Panc1 (cell line): ENCODE measurements at regions not wholly inside any gene's neighbourhood (a gene's known extent, or its start where the extent isn't known, plus 50 kb on each side); places are given as distances from the start of the nearest gene placed in this dataset.

Experiments
- ATAC-seq: fragments of 200-7000 bp; cut with Tn5 transposase; 2 replicates; pipeline ENCODE4 v1.9.1; 2020; ENCODE audit warnings: mild to moderate bottlenecking, moderate library complexity
- BruUV-seq: library from RNA; stranded (reverse); fragments of 400-500 nt; replicated peaks from 2 replicates; lab custom pipeline; 2021; lab: Mats Ljungman, UMichigan
- CTCF ChIA-PET: fragments of 300-600 bp; sonication (Branson Sonifier 250); formaldehyde crosslinking; loops from one replicate; lab custom pipeline; 2022; ENCODE audit warnings: antibody characterized with exemption; lab: Charles Lee
- POLR2A ChIA-PET: fragments of 300-600 bp; sonication (Branson Sonifier 250); formaldehyde crosslinking; loops from one replicate; lab custom pipeline; 2022; ENCODE audit warnings: antibody characterized with exemption; lab: Charles Lee
- DNase-seq: peaks from one replicate; pipeline ENCODE4 v3.0.0-alpha.2; 2010; ENCODE audit warnings: low read depth, low spot score
- H3K27ac ChIP-seq: 2 replicates; pipeline ENCODE4 v1.5.1; 2011; ENCODE audit warnings: mild to moderate bottlenecking, low read length, inconsistent platforms
- H3K27me3 ChIP-seq: fragments of 200-500 bp; sonication (Bioruptor generic); 2 replicates; pipeline ENCODE4 v1.6.0; 2014; ENCODE audit warnings: low read length, inconsistent platforms; ENCODE audit not compliant: control insufficient read depth, insufficient read depth
- H3K36me3 ChIP-seq: fragments of 200-500 bp; sonication (Bioruptor generic); 2 replicates; pipeline ENCODE4 v1.5.1; 2014; ENCODE audit warnings: inconsistent platforms, mild to moderate bottlenecking, low read length, moderate library complexity; ENCODE audit not compliant: control insufficient read depth, insufficient read depth
- H3K4me1 ChIP-seq: 2 replicates; pipeline ENCODE4 v1.5.1; 2011; ENCODE audit warnings: inconsistent platforms, mild to moderate bottlenecking, low read length, moderate library complexity; ENCODE audit not compliant: control insufficient read depth, insufficient read depth
- H3K4me3 ChIP-seq, 2 experiments: 2 replicates each; pipeline ENCODE4 v1.5.1; 2011 to 2012; ENCODE audit warnings: low read depth in 2 of 2, low read length in 2 of 2, mild to moderate bottlenecking in 2 of 2, inconsistent platforms in 1 of 2, moderate library complexity in 1 of 2
- H3K9me3 ChIP-seq: fragments of 200-500 bp; sonication (Bioruptor generic); 2 replicates; pipeline ENCODE4 v1.5.1; 2014; ENCODE audit warnings: low read depth, mild to moderate bottlenecking, inconsistent platforms, low read length, moderate library complexity; ENCODE audit not compliant: control insufficient read depth, insufficient read depth
- CTCF ChIP-seq: fragments of 450-650 bp; IDR thresholded peaks from 2 replicates; pipeline ENCODE4 v1.5.1; 2017; ENCODE audit warnings: mild to moderate bottlenecking
- POLR2AphosphoS5 ChIP-seq: IDR thresholded peaks from 2 replicates; pipeline ENCODE4 v1.6.1; 2012; ENCODE audit warnings: mild to moderate bottlenecking, low read depth, low read length, moderate library complexity
- REST ChIP-seq, 2 experiments: IDR thresholded peaks; 2 replicates each; pipeline ENCODE4 v1.6.1; 2011 to 2012; ENCODE audit warnings: low read depth in 2 of 2, control low read depth in 1 of 2, low read length in 1 of 2, mild to moderate bottlenecking in 1 of 2, moderate library complexity in 1 of 2; ENCODE audit not compliant: insufficient read depth in 1 of 2
- SIN3A ChIP-seq: IDR thresholded peaks from 2 replicates; pipeline ENCODE4 v1.6.1; 2012; ENCODE audit warnings: low read depth, mild to moderate bottlenecking, low read length, moderate library complexity, borderline replicate concordance; ENCODE audit not compliant: insufficient read depth
- TCF7L2 ChIP-seq: IDR thresholded peaks from 2 replicates; pipeline ENCODE4 v1.6.1; 2011; ENCODE audit warnings: mild to moderate bottlenecking, low read depth, low read length, inconsistent platforms
- in situ Hi-C: cut with HindIII; loops from 2 replicates; pipeline ENCODE4 v1.10.0; 2016; ENCODE audit warnings: low sequenced_read_pairs, low pct_unique_long_range_greater_than_20kb
- intact Hi-C: fragments of 100-400 bp; cut with micrococcal nuclease; formaldehyde crosslinking; loops from one replicate; pipeline ENCODE4 v1.10.0; 2022; ENCODE audit not compliant: unreplicated experiment

- no peak for TF ChIP-seq SIN3A
- no peak for TF ChIP-seq CTCF
- TF ChIP-seq REST (IDR thresholded peaks at IDR 0.05; ENCODE audit: insufficient read depth in 1 of 2, low read depth in 2 of 2, low read length in 1 of 2) = no peak
- no peak for TF ChIP-seq POLR2AphosphoS5
- ATAC-seq (no peak), DNase-seq (no peak)
- no peak overlapping the region for H3K4me3 ChIP-seq
- POLR2A ChIA-PET = no interaction called here
- CTCF ChIA-PET = no interaction called here
- intact Hi-C loops (no loop called here), in situ Hi-C loops (no loop called here)
- no peaks in the 10 kb centered on the region for H3K36me3 ChIP-seq
- H3K4me1 ChIP-seq = no peaks in the 10 kb centered on the region
- no peaks in the 10 kb centered on the region for H3K9me3 ChIP-seq
- no peak overlapping the region for H3K27ac ChIP-seq
- H3K27me3 ChIP-seq = no peaks in the 10 kb centered on the region
- no TSS peak for BruUV-seq
Observed at GRCh38 chr12:43120150-43120549, 431.9 kb downstream of the ADAMTS20 start.

GRCh38 chr12:43118881-43119280 is 433.1 kb downstream of the ADAMTS20 start:
- POLR2A ChIA-PET = no interaction called here
- CTCF ChIA-PET = no interaction called here
- intact Hi-C loops = no loop called here

More at GRCh38 chr12:43118881-43119280, 433.1 kb downstream of the ADAMTS20 start:
- DNase-seq (no peak), ATAC-seq (no peak)
- no TSS peak for BruUV-seq
- TF ChIP-seq TCF7L2 (no peak), POLR2AphosphoS5 (no peak), SIN3A (no peak), REST (IDR thresholded peaks at IDR 0.05; ENCODE audit: insufficient read depth in 1 of 2, low read depth in 2 of 2, low read length in 1 of 2) (no peak), CTCF (no peak)
- Histone ChIP-seq H3K36me3 (no peaks in the 10 kb centered on the region), H3K4me1 (no peaks in the 10 kb centered on the region), H3K4me3 (no peak overlapping the region), H3K9me3 (no peaks in the 10 kb centered on the region), H3K27ac (no peak overlapping the region), H3K27me3 (no peaks in the 10 kb centered on the region)
- in situ Hi-C loops = no loop called here
